ENCODE measurements at regions not wholly inside any gene's neighbourhood (a gene's known extent, or its start where the extent isn't known, plus 50 kb on each side); places are given as distances from the start of the nearest gene placed in this dataset.

- DNase-seq, result no peak
Measured at GRCh38 chr17:69856946-69857345, 218.1 kb upstream of the KCNJ16 start.

GRCh38 chr17:69857412-69857835 lies 217.6 kb upstream of the KCNJ16 start:
- peak; percentile 19 for DNase-seq

GRCh38 chr17:69858460-69858859 lies 216.6 kb upstream of the KCNJ16 start:
- no peak for DNase-seq

GRCh38 chr17:69860142-69860680 lies 214.8 kb upstream of the KCNJ16 start:
- DNase-seq, result no peak

- DNase-seq, result no peak
Measured at GRCh38 chr17:69864462-69864861, 210.6 kb upstream of the KCNJ16 start.

- DNase-seq, result no peak
Measured at GRCh38 chr17:69869667-69870066, 205.4 kb upstream of the KCNJ16 start.

GRCh38 chr17:69870091-69870530 lies 204.9 kb upstream of the KCNJ16 start:
- DNase-seq, result peak; percentile 85

GRCh38 chr17:69870751-69871199 lies 204.2 kb upstream of the KCNJ16 start:
- DNase-seq, result peak; percentile 37

- DNase-seq, result no peak
Measured at GRCh38 chr17:69871318-69871717, 203.7 kb upstream of the KCNJ16 start.

- no peak for DNase-seq
Measured at GRCh38 chr17:69872675-69873262, 202.3 kb upstream of the KCNJ16 start.

- peak; percentile 47 for DNase-seq
Measured at GRCh38 chr17:69874175-69874670, 200.8 kb upstream of the KCNJ16 start.

- DNase-seq, result no peak
Measured at GRCh38 chr17:69876757-69877156, 198.3 kb upstream of the KCNJ16 start.

GRCh38 chr17:69878661-69879060 lies 196.4 kb upstream of the KCNJ16 start:
- peak; percentile 7 for DNase-seq

GRCh38 chr17:69879576-69879975 lies 195.4 kb upstream of the KCNJ16 start:
- no peak for DNase-seq

- no peak for DNase-seq
Measured at GRCh38 chr17:69880591-69881112, 194.4 kb upstream of the KCNJ16 start.

GRCh38 chr17:69882281-69882680 lies 192.7 kb upstream of the KCNJ16 start:
- no peak for DNase-seq

GRCh38 chr17:69883120-69883519 lies 191.9 kb upstream of the KCNJ16 start:
- no peak for DNase-seq

GRCh38 chr17:69884356-69884755 lies 190.7 kb upstream of the KCNJ16 start:
- DNase-seq, result no peak

- DNase-seq, result no peak
Measured at GRCh38 chr17:69884846-69885245, 190.2 kb upstream of the KCNJ16 start.

GRCh38 chr17:69898601-69899000 lies 176.4 kb upstream of the KCNJ16 start:
- DNase-seq, result no peak

- DNase-seq, result no peak
Measured at GRCh38 chr17:69900101-69900500, 174.9 kb upstream of the KCNJ16 start.

- no peak for DNase-seq
Measured at GRCh38 chr17:69900829-69901228, 174.2 kb upstream of the KCNJ16 start.

GRCh38 chr17:69906306-69906705 lies 168.7 kb upstream of the KCNJ16 start:
- no peak for DNase-seq

GRCh38 chr17:69907132-69907847 lies 167.7 kb upstream of the KCNJ16 start:
- DNase-seq, result no peak

Data from kidney glomerular epithelial cell (primary cell).